Endodermal cell (in vitro differentiated cells): ENCODE measurements at regions not wholly inside any gene's neighbourhood (a gene's known extent, or its start where the extent isn't known, plus 50 kb on each side); places are given as distances from the start of the nearest gene placed in this dataset.

ENCODE experiments used
- DNase-seq: peaks from one replicate; pipeline ENCODE4 v3.0.0-alpha.2; 2017
- H3K27ac ChIP-seq: 2 replicates; pipeline ENCODE4 v1.5.1; 2013; ENCODE audit warnings: mild to moderate bottlenecking, low read depth, low read length, moderate library complexity
- H3K27me3 ChIP-seq: 2 replicates; pipeline ENCODE4 v1.6.1; 2013; ENCODE audit warnings: mild to moderate bottlenecking, low read length, moderate library complexity; ENCODE audit not compliant: insufficient read depth, control insufficient read depth, poor library complexity, severe bottlenecking
- H3K36me3 ChIP-seq: 2 replicates; pipeline ENCODE4 v1.7.0; 2013; ENCODE audit warnings: mild to moderate bottlenecking, low read length, moderate library complexity; ENCODE audit not compliant: control insufficient read depth, insufficient read depth
- H3K4me1 ChIP-seq: one replicate; pipeline ENCODE4 v1.7.0; 2013; ENCODE audit warnings: low read length; ENCODE audit not compliant: control insufficient read depth, insufficient read depth
- H3K4me3 ChIP-seq: 2 replicates; pipeline ENCODE4 v1.5.1; 2013; ENCODE audit warnings: mild to moderate bottlenecking, low read length, moderate library complexity
- H3K9ac ChIP-seq: 2 replicates; pipeline ENCODE4 v1.6.1; 2013; ENCODE audit warnings: mild to moderate bottlenecking, low read length, moderate library complexity; ENCODE audit not compliant: poor library complexity, severe bottlenecking; ENCODE audit errors: extremely low read depth
- H3K9me3 ChIP-seq: 2 replicates; pipeline ENCODE4 v1.6.1; 2013; ENCODE audit warnings: mild to moderate bottlenecking, low read length, moderate library complexity; ENCODE audit not compliant: control insufficient read depth
- H3K27ac Mint-ChIP-seq: 2 replicates; pipeline ENCODE4 v1.8.0; 2020; ENCODE audit warnings: mixed read lengths
- H3K27me3 Mint-ChIP-seq: 2 replicates; pipeline ENCODE4 v1.8.0; 2021; ENCODE audit warnings: mild to moderate bottlenecking, mixed read lengths; ENCODE audit not compliant: insufficient read depth
- H3K36me3 Mint-ChIP-seq: 2 replicates; pipeline ENCODE4 v1.8.0; 2020; ENCODE audit warnings: low read depth, mixed read lengths
- H3K4me1 Mint-ChIP-seq: 2 replicates; pipeline ENCODE4 v1.8.0; 2020; ENCODE audit warnings: mixed read lengths
- H3K4me3 Mint-ChIP-seq: 2 replicates; pipeline ENCODE4 v1.8.0; 2020; ENCODE audit warnings: mild to moderate bottlenecking, moderate library complexity, mixed read lengths
- H3K9me3 Mint-ChIP-seq: 2 replicates; pipeline ENCODE4 v1.8.0; 2020; ENCODE audit warnings: mild to moderate bottlenecking, mixed read lengths
- WGBS, 2 experiments: methylation state at CpG; one replicate each; pipeline versions ENCODE4 v1.1.5 to v1.1.7; 2013; ENCODE audit warnings: missing lambda C conversion rate in 2 of 2, mixed read lengths in 1 of 2; ENCODE audit not compliant: insufficient coverage in 1 of 2, insufficient read length in 1 of 2; 5-methylcytosine and 5-hydroxymethylcytosine counted together
- TF ChIP-seq, protein P1 (sequence below): fragments of 200-600 bp; sonication (generic); conservative IDR thresholded peaks from 2 replicates; pipeline ENCODE4 v1.5.0; 2021; ENCODE audit warnings: antibody characterized with exemption, mild to moderate bottlenecking

- Mint-ChIP-seq H3K4me3 (no peak overlapping the region), H3K4me1 (peaks cover 19% of the 10 kb centered on the region), H3K27ac (no peak overlapping the region), H3K9me3 (no peaks in the 10 kb centered on the region), H3K27me3 (no peaks in the 10 kb centered on the region), H3K36me3 (peaks cover 9% of the 10 kb centered on the region)
- DNase-seq = no peak
- TF ChIP-seq, protein P1, sequence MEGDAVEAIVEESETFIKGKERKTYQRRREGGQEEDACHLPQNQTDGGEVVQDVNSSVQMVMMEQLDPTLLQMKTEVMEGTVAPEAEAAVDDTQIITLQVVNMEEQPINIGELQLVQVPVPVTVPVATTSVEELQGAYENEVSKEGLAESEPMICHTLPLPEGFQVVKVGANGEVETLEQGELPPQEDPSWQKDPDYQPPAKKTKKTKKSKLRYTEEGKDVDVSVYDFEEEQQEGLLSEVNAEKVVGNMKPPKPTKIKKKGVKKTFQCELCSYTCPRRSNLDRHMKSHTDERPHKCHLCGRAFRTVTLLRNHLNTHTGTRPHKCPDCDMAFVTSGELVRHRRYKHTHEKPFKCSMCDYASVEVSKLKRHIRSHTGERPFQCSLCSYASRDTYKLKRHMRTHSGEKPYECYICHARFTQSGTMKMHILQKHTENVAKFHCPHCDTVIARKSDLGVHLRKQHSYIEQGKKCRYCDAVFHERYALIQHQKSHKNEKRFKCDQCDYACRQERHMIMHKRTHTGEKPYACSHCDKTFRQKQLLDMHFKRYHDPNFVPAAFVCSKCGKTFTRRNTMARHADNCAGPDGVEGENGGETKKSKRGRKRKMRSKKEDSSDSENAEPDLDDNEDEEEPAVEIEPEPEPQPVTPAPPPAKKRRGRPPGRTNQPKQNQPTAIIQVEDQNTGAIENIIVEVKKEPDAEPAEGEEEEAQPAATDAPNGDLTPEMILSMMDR = no peak
- H3K27ac ChIP-seq = no peak overlapping the region
- 97% methylated on average over 3 of the region's 4 CpGs; no CpG with 5 or more reads in 1 of the 2 experiments for WGBS, 2 experiments
- H3K9ac ChIP-seq = no peak overlapping the region
- no peaks in the 10 kb centered on the region for H3K27me3 ChIP-seq
- no peak overlapping the region for H3K4me3 ChIP-seq
- peaks cover 7% of the 10 kb centered on the region for H3K9me3 ChIP-seq
- peaks cover under 1% of the 10 kb centered on the region for H3K36me3 ChIP-seq
- H3K4me1 ChIP-seq = no peaks in the 10 kb centered on the region
Observed at GRCh38 chr14:71472356-71473340, 459.6 kb upstream of the RGS6 start.

DNA sequence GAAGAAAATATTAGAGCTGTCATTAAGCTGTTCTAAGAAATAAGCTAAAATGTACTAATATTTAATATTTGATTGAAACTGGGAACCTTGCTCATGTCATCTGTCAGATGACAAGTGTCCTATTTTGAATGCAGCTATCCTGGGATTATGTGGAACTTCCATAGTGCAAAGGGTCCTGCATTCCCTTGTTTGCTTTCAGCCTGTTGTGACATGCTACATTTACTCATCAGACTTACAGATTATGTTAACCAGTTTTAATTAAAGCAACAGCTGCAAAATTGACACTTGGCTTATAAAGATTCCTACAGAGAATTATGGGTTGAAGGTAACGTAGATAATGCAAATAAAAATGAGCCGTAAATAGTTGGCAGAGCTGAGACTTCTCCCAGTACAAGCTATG, 458.4 kb upstream of the RGS6 start:
- TF ChIP-seq, protein P1 = no peak
- no peak overlapping the region for H3K4me3 ChIP-seq
- 84 to 98% methylated on average over 2 of the region's 2 CpGs for WGBS, 2 experiments
- Mint-ChIP-seq H3K9me3 (no peaks in the 10 kb centered on the region), H3K27me3 (no peaks in the 10 kb centered on the region), H3K4me3 (no peak overlapping the region), H3K36me3 (peaks cover 4% of the 10 kb centered on the region), H3K27ac (no peak overlapping the region), H3K4me1 (peaks cover 22% of the 10 kb centered on the region)
- H3K4me1 ChIP-seq = no peaks in the 10 kb centered on the region
- no peak overlapping the region for H3K27ac ChIP-seq
- H3K9me3 ChIP-seq = no peaks in the 10 kb centered on the region
- no peaks in the 10 kb centered on the region for H3K27me3 ChIP-seq
- H3K9ac ChIP-seq = no peak overlapping the region
- DNase-seq = no peak
- no peaks in the 10 kb centered on the region for H3K36me3 ChIP-seq

GRCh38 chr14:71474301-71475265, 457.6 kb upstream of the RGS6 start:
- Mint-ChIP-seq H3K4me1 (peaks cover 22% of the 10 kb centered on the region), H3K36me3 (peaks cover 2% of the 10 kb centered on the region), H3K9me3 (no peaks in the 10 kb centered on the region), H3K27me3 (no peaks in the 10 kb centered on the region), H3K4me3 (no peak overlapping the region), H3K27ac (no peak overlapping the region)
- no peak for DNase-seq
- Histone ChIP-seq H3K27me3 (no peaks in the 10 kb centered on the region), H3K9me3 (no peaks in the 10 kb centered on the region), H3K9ac (no peak overlapping the region), H3K36me3 (no peaks in the 10 kb centered on the region), H3K27ac (no peak overlapping the region), H3K4me1 (no peaks in the 10 kb centered on the region), H3K4me3 (no peak overlapping the region)
- TF ChIP-seq, protein P1 = no peak
- 89 to 92% methylated on average over 4 of the region's 4 CpGs for WGBS, 2 experiments
